ENCODE measurements at regions not wholly inside any gene's neighbourhood (a gene's known extent, or its start where the extent isn't known, plus 50 kb on each side); places are given as distances from the start of the nearest gene placed in this dataset.

DNA sequence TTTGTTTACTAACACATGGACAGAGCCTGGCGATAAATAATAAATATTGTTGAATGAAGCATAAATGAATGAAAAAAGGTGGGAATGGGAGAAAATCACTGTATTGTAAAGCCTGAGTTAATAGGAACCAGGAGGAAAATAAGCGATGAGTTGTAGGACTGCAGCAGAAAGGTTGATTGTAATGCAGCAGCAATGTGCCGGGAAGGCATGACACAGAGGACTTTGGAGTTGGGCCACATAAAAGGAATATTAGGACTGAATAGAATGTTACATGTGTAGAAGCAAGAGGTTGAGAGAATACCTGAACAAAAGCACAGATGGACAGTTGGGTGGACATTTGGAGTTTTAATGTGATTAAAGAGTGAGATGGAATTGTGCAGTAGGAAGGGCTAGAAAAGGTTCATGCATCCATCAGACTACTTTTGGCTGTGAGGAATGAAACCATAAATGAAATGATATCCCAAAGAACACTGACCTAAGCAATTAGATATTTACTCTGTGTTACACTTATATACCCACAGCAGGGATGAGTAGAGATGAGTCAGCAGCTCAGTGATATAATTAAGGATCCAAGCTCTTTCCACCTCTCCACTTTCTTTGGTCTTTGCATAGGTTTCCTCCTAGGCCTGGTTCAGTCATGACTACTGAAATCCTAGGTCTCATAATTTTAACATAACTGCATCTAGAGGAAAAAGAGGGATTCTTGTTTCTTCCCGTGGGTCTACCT, 55.4 kb downstream of the CCER1 start:
- no peak for DNase-seq

DNA sequence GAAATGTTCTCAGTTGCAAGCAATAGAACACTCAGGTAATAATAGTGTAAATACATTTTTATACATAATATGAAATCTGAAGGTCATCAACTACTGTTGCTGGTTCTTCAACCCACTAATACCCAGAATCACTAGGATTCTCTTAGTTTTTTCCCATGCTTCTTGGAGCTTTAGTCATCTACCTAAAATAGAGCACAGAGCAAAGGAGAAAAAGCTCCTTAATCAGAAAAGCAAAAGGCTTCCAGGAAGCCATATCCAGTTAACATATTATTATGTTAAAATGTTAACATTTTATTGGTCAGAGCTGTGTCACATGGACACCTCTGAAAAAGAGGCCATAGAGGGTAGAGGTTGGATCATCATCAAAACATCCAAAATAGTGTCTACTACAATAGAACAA, 57.0 kb downstream of the CCER1 start:
- DNase-seq: no peak

DNA sequence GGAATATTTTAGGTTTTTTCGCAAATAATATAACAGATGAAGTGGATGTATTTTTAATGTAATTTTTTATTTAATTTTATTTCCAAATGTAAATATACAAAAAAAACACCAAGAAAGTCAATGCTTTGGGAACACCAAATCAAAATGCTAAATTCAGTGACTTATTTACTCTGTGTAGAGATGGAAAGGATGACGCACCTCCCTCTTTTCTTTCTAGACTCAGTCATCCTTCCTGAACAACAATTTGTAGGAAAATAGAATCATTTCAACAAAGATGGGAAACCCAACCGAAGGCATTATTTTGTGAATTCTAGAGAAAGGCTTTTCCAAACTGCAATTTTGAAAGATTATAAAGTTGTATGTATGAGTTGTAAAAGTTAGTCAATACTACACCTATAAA, 57.7 kb downstream of the CCER1 start:
- DNase-seq: no peak

DNA sequence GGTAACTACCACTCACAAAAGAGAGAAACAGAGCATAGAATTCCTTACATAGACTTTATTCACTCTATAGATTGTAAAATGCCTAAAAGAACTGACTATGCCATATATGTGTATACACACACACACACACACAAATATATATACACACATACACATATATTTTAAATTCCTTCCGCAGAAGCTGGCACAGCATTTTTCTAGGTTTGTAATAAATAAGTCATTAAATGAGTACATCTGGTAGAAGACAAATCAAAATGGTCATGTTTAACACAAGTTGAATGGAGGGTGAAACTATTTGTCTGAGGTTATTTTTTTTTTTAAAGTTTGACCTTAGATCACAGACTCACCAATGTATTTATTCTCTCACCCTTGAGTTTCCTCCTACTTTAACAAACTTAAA, 58.2 kb downstream of the CCER1 start:
- no peak for DNase-seq

DNA sequence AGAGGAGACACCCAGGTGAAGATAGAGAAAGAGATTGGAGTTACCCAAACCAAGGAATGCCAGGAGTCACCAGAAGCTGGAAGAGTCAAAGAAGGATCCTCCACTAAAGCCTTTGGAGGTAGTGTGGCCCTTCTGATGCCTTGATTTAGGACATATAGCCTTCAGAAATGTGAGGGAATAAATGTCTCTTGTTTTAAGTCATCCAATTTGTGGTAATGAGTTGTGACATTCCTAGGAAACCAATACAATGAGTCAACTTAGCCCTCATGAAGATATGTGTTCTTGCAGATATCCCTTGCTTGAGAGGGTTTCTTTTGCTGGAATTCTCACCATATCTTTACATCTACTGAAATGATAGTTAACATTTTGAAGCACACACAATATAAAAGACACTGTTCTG, 58.8 kb downstream of the CCER1 start:
- no peak for DNase-seq

DNA sequence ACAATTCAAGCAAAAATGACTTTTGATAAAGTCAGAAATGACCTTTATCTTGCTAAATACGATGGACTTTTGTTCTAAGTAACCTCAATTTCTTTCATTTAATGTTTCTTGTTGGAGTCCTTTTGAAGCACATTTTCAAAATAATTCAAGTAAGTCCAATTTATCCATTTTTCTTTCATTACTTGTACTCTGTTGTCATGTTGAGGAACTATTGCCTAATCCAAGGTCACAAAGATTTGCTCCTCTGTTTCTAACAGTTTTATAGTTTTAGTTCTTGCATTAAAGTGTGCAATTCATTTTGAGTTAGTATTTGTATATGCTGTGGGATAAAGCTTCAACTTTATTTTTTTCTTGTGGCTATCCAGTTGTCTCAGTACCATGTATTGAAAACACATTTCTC, 66.7 kb downstream of the CCER1 start:
- DNase-seq: no peak

DNA sequence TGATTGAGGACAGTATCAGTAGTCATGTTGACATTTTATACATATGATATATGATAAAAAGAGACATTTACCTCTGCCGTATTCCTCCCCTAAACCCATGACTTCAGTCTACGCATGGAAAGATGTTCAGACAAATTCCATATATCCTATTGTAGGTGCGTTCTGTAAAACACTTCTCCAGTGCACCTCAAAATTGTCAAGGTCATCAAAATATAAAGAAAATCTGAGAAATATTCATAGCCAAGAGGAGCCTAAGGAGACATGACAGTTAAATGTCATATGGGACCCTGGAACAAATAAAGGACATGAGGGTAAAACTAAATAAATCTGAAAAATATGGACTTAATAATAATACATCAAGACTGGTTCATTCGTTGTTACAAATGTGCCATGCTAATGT, 71.5 kb downstream of the CCER1 start:
- DNase-seq: no peak

DNA sequence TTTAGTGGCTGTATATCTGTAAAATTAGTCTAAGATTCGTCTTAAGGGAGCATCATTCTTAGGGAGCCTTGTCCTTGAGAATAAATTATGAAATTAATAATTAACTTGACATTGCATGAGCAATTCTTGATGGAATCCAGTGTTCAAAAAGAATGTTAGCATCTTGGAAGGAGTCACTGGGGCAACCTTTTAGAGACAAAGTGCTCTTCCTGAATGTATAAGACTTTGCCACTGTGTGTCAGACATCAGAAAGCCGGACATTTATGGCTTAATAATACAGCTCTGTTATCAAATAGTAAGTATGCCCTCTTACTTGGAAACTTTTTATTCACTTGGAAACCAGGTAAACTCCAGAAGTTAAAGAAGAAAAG, 83.3 kb downstream of the CCER1 start:
- no peak for DNase-seq

DNA sequence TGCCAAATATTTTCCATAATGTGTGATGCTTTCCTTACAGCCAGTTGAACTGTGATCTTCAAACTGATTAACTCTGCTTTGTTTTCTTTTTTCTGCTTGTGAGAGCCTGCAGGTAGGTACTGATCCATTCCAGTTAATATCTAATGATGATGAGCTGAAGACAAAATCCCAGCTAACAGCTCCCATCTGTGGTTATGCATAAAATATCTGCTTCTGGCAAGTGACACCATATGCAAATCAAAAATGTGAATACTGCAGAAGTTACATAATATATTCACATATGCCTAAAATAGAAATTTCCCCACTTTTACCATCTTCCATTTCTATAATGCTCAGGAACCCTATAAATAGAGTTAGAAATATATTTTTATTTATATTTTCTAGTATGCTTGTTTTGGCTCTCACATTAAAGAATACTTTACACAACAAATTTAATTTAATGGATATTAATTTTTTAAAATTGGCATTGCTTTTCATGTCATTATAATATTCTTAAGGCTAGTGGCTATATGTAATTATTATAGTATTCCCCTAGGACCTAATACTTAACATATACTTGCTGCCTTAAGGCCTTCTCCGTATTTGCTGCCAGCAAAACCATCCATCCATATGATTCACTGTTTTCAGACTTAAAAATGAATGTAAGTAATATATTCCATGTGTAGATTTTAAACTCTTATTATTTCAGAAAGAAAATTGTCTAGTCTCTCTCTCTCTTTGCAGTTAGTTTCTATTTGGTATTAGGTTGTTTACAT, 83.8 kb downstream of the CCER1 start:
- no peak for DNase-seq

DNA sequence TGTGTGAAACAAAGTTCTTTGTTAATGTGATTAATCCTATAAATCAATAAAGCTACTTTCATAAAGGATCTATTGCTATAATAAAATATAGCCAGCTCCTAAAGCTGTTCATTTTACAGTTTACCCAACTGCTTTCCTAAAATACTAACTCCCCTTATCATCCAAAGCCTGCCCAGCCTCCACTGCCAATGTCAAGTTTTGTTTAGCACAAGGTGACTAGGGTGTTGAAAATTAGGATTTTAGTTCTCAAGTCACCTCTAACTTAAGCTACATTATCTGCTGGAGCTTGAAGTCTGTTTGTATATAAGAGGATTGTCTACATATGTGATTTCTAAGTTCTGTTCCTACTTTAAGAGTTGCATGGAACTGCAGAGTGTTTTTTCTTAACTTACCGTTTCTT, 86.3 kb downstream of the CCER1 start:
- DNase-seq: no peak

DNA sequence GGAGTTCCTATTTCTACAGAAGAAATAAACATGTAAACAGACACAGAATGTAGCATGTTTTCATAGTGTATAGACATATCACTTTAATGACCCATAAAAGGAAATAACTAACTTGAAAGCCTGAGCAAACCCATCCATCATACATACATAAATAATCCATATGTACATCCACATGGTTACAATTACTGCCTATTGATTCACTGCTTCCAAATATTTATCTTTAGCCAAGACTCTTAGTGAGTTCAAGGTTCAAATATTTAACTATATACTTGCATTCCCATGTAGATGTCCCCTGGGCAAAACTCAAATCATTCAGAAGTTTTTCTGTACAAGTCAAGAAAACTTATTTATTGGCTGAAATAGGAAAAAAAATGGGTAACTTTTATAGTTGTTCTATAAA, 95.4 kb downstream of the CCER1 start:
- no peak for DNase-seq

DNA sequence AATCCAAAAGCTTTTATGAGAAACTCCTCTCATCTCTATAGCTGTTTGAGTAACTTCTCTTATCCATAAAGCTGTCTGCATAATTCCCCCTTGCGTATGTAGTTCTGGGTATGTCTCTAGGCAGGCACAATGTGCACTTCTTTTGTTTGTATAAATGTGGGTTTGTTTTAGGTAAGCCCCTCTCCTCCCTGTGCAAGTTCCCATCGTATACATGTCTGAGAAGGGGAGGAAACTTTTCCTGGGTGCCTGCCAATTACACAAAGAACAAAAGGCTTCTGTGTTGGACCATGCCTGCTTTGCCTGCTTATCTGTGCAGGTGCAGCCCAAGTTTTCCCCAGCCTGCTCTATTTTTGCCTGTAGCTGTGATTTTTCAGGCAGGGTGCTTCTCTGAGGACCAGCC, 96.7 kb downstream of the CCER1 start:
- peak; percentile 19 for DNase-seq

DNA sequence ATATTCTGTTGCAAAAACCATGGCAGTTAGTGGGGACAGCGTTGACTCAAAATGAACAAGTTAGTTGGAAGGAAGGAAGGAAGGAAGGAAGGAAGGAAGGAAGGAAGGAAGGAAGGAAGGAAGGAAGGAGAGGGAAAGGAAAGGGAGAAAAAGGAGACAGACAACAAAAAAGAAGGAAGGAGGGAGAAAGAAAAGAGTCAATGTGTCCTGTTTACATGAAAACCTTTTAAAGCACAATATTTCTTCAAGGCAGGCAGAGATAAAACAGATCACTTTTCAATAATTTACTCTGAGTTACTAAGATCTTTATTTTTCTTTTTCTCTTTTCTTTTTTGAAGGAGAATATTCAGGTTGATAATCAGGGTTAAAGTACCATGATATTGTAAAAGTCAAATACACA, 99.4 kb downstream of the CCER1 start:
- no peak for DNase-seq

DNA sequence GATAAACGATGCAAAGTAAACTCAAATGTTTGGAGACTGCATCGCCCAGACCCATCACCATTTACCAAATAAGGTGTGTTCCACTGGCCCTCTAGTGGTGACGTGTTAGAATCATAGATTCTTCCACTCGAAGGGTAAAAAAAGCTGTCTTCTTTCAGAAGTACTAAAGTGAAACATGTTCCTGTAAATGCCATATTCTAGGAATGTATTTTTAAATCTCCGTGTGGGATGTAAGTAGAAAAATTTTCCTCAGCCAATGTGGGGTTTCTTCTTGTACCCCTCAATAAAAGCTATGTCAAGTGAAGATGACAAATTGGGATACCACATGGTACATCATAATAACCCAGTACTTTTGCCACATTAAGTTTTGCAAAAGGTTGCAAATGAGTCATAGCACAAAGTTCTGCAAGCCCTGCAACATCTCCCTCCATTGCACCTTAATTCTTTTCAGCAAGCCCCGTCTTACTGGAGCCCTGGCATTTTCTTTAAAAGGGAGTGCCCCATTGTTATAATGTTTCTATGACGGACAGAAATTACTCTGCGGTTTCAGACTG, 100.8 kb downstream of the CCER1 start:
- DNase-seq: no peak

DNA sequence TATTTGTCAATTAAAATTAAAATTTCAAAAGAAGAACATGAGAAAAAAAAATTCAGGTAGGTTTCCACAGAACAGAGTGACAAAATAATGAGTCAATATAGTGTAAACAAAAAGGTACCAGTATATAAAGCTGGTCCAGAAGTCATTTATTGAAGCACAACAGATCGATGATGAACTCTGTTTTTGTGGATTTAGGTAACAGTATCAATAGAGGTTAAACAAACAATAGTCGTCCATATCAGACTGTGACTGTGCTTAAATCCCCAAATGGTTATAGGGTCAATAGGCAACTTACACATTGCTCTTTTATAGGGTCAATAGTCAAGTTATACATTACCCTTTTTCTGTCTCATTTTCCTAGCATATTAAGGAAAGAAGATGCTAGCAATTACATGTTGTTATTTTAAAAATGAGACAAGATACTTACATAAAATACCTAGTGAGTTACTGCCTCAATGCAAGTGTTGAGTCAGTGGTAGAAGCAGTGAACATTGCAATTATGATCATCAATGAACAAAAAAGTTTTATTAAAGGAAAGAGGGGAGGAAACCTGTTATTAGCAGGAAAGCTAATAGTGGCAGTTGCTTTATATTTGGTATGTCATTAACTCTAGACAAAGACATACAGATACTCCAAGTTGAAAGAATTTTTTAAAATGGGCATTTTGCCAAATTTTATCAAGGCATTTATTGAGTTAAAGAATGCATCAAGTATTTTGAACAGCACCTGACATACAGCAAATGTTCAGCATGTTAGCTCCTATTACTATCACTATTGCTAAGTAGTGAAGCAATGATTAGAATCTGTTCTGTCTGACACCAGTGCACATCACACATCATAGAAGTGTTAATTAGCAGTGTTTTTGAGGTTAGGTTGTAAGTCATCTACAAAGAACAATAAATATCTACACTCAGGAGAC, 102.9 kb downstream of the CCER1 start:
- DNase-seq: no peak

DNA sequence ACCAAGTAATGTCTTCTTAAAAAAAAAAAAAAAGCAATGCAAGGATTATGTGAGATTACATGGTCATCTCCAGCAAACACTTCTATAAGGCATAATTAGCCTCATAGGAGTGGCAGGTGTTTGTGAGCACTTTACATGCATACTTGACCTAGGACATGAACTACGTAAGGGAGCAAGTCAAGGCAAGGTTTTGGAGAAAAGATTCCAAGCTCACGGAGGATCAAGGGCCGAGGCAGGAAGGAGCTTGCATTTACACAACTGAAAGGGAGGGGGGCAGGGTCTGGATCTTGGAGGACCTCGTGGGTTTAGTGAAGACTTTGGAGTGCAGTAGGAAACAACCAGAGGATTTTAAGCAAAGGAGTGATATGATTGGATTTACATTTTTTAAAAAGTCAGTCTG, 112.5 kb downstream of the CCER1 start:
- DNase-seq: no peak

DNA sequence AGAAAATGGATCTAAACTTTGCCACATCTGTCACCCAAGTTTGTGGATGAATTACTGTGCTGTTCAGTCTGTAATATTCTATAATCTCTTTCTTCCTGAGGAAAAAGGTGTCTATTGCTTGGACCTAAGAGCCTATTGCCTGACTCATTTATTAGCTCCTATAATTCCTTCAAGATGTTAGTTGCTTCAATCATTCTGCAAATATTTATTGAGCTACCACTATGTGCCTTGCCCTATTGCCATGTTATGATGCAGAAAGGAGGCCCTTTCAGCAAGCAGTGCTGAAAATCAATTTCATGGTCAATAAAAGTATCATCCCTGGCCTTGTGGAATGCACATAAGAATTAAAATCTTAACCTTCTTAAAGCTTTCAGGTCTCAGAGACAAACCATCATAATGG, 113.6 kb downstream of the CCER1 start:
- no peak for DNase-seq

DNA sequence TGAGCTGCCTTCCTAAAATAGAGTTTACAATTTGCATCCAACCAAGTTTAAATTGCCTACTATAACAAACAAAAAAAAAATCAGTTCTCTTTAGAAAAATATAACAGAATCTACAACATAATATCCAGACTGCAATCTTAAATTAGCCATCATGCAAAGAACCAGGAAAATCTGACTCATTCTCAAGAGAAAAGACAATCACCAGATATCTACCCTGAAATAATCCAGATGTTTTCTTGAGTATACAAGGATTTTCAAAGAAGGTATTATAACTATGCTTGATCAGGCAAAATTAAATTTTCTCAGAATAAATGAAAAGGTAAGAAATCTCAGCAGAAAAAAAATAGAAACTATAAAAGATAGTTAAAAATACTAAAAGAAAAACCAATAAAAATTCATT, 115.6 kb downstream of the CCER1 start:
- DNase-seq: no peak

DNA sequence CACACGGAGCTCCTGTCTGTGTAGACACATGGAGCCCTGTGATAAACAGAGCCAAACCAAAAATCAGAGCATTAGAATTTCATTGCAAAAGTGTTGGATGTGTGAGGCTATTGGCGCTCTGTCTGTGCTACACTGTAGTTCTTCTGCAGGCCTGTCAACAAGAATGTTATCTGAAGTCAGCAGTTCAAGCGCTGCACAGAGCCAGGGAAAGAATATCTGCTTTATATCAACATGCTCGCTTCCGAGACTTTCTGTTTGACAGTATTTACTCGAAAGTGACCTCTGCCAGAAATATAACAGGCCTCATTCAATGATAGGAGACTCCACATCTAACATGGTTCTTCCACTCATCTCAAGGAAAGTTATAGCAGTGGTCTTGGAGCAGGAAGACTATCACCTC, 118.3 kb downstream of the CCER1 start:
- DNase-seq: no peak

DNA sequence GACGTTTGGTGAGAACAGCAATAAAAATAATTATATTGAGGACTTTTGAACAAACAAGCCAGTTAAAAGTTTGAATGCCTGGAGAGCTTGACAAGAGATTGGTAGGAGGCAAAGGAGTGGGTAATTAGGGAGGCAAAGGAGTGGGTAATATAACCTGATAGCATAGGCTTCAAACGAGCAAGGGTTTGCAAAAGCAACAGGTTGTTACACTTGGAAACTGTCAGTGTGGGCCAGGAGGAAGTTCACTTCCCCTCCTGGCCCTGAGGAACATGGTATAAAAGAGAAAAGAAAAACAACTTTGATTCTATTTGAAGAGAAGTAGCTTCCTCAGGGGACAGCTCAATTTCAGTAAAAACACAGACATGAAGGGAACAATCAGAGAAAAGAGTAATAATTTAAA, 121.7 kb downstream of the CCER1 start:
- DNase-seq: no peak

DNA sequence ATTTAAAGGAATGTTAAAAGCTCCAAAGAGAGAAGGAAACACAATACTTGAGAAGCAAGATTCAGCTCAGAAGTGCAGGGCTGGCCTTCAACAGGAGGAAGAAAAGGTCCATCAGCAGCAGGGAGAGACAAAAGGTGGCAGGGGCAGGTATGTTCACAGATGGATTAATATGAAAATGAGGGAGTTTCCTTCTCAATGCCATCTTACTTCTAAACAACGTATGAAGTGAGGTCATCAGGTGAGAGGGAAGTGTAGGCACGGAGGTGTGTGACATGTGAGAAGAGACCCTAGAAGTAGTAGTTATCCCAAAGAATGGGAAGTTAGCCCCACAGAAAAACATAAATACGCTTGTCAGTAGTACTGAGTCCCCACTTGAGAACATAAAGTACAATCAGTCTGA, 122.5 kb downstream of the CCER1 start:
- DNase-seq: no peak

DNA sequence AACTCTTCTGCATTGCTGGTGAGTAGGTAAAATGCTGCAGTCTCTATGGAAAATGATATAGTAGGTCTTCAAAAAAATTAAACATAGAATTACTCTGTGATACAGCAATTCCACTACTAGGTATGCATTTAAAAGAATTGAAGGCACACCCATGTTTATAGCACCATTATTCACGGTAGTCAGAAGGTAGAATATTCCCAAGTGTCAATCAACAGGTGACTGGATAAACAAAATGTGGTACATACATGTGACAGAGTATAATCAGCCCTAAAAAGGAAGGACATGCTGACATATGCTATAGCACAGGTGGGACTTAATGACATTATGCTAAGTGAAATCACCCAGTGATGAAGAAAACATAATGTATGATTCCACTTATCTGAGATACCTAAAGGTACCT, 123.3 kb downstream of the CCER1 start:
- no peak for DNase-seq

DNA sequence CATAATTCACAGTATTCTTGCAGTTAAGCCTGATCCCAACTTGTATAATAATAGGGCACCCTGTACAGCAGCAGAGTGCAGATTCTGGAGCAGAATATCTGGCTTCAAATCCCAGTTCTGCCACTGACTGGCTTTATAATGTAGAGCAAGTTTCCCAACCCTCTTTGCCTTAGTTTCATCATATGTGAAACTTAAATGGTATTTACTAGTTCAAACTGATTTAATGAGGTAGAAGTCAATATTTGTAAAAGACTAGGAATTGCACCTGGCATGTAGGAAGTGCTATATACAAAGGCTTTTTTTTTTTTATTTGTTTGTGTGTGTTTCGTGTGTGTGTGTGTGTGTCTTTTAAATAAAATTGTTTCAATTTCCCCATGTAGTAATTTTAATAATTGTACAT, 125.9 kb downstream of the CCER1 start:
- DNase-seq: no peak

Data from right kidney (tissue), 1 donor.